ENCODE measurements at regions not wholly inside any gene's neighbourhood (a gene's known extent, or its start where the extent isn't known, plus 50 kb on each side); places are given as distances from the start of the nearest gene placed in this dataset.
"Not testable (repeated sequence)": the region's sequence is repeated elsewhere in the genome, so short reads cannot be mapped to it uniquely, and the experiment has no call there.

DNA sequence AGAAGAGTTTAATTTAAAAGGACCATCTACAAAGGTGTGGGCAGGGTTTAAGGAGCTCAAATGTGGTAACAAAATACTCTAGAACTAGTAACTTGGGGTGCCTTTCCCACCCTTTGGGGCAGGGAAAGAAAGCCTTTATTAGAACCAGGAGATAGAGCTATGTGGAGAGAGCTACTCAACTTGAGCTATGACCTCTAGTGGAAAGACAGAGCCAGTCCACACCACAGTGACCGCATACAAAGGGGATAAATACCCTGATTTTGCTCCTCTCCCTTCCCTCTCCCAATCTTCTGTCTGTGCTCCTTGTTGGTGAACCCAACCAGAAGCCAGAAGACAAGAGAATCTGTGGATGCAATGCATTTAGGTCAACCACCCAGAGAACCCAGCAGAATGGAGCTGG, 54.4 kb upstream of the JAK1 start:
- no peak for TF ChIP-seq POLR2AphosphoS5 (IDR thresholded peaks at IDR 0.05; ENCODE audit: low read depth, low read length)
- no peak for TF ChIP-seq TAF1 (IDR thresholded peaks at IDR 0.05; ENCODE audit: borderline replicate concordance, low read depth, low read length)
- TF ChIP-seq POLR2A (IDR thresholded peaks at IDR 0.05; ENCODE audit: low read depth, low read length) = no peak
- DNase-seq (ENCODE audit: insufficient read length) (no peak), FAIRE-seq (no peak)

GRCh38 chr1:65021795-65022194, 55.4 kb upstream of the JAK1 start:
- TF ChIP-seq POLR2A (IDR thresholded peaks at IDR 0.05; ENCODE audit: low read depth, low read length) = no peak
- no peak for TF ChIP-seq TAF1 (IDR thresholded peaks at IDR 0.05; ENCODE audit: borderline replicate concordance, low read depth, low read length)
- TF ChIP-seq POLR2AphosphoS5 (IDR thresholded peaks at IDR 0.05; ENCODE audit: low read depth, low read length) = no peak
- no peak for FAIRE-seq
- no peak for DNase-seq (ENCODE audit: insufficient read length)

GRCh38 chr1:65022216-65022615, 55.9 kb upstream of the JAK1 start:
- no peak for DNase-seq (ENCODE audit: insufficient read length)
- FAIRE-seq = no peak
- TF ChIP-seq POLR2AphosphoS5 (IDR thresholded peaks at IDR 0.05; ENCODE audit: low read depth, low read length) (no peak), POLR2A (IDR thresholded peaks at IDR 0.05; ENCODE audit: low read depth, low read length) (no peak), TAF1 (IDR thresholded peaks at IDR 0.05; ENCODE audit: borderline replicate concordance, low read depth, low read length) (no peak)

DNA sequence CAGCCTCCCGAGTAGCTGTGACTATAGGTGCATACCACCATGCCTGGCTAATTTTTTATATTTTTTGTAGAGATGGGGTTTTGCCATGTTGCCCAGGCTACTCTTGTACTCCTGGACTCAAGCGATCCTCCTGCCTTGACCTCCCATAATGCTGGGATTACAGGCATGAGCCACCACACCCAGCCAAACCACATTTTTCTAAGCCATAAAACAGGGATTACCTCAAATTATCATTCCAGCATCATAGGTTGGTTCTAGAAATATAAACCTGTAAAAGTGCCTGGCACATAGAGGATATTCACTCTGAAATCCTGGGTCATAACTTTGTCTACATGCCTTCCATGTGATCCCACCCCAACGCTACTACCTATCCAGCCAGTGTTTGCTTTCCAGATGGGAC, 59.4 kb upstream of the JAK1 start:
- DNase-seq (ENCODE audit: insufficient read length) = no peak
- TF ChIP-seq TAF1 (IDR thresholded peaks at IDR 0.05; ENCODE audit: borderline replicate concordance, low read depth, low read length) (no peak), POLR2A (IDR thresholded peaks at IDR 0.05; ENCODE audit: low read depth, low read length) (no peak), POLR2AphosphoS5 (IDR thresholded peaks at IDR 0.05; ENCODE audit: low read depth, low read length) (no peak)
- no peak for FAIRE-seq

- FAIRE-seq (no peak), DNase-seq (ENCODE audit: insufficient read length) (no peak)
- no peak for TF ChIP-seq TAF1 (IDR thresholded peaks at IDR 0.05; ENCODE audit: borderline replicate concordance, low read depth, low read length)
- no peak for TF ChIP-seq POLR2AphosphoS5 (IDR thresholded peaks at IDR 0.05; ENCODE audit: low read depth, low read length)
- TF ChIP-seq POLR2A (IDR thresholded peaks at IDR 0.05; ENCODE audit: low read depth, low read length) = no peak
Observed at GRCh38 chr1:65026235-65026634, 59.9 kb upstream of the JAK1 start.

GRCh38 chr1:65027666-65028358, 61.5 kb upstream of the JAK1 start:
- no peak for FAIRE-seq
- TF ChIP-seq POLR2A (IDR thresholded peaks at IDR 0.05; ENCODE audit: low read depth, low read length) (no peak), TAF1 (IDR thresholded peaks at IDR 0.05; ENCODE audit: borderline replicate concordance, low read depth, low read length) (no peak), POLR2AphosphoS5 (IDR thresholded peaks at IDR 0.05; ENCODE audit: low read depth, low read length) (no peak)
- no peak for DNase-seq (ENCODE audit: insufficient read length)

DNA sequence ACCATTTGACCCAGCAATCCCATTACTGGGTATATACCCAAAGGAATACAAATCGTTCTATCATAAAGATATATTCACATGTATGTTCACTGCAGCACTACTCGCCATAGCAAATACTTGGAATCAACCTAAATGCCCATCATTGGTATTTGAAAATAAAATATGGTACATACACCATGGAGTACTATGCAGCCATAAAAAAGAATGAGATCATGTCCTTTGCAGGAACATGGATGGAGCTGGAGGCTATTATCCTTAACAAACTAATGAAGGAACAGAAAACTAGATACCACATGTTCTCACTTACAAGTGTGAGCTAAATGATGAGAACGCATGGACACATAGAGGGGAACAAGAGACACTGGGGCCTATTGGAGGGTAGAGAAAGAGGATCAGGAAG, 63.1 kb upstream of the JAK1 start:
- not testable (repeated sequence) for DNase-seq (ENCODE audit: insufficient read length); FAIRE-seq

DNA sequence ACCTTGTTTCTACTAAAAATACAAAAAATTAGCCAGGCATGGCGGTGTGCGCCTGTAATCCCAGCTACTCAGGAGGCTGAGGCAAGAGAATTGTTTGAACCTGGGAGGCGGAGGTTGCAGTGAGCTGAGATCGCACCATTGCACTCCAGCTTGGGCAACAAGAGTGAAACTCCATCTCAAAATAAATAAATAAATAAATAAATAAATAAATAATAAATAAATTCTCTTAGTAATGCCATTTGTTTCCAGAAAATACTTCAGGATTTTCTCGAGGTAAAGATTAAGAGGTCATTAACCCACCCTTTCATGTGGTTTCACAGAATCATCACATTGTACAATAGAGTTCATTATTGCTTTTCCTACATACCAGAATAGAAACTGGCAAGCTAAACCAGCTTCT, 68.5 kb upstream of the JAK1 start:
- not testable (repeated sequence) for FAIRE-seq; DNase-seq (ENCODE audit: insufficient read length)

GRCh38 chr1:65036570-65037051, 70.3 kb upstream of the JAK1 start:
- TF ChIP-seq POLR2AphosphoS5 (IDR thresholded peaks at IDR 0.05; ENCODE audit: low read depth, low read length) (no peak), TAF1 (IDR thresholded peaks at IDR 0.05; ENCODE audit: borderline replicate concordance, low read depth, low read length) (no peak), POLR2A (IDR thresholded peaks at IDR 0.05; ENCODE audit: low read depth, low read length) (no peak)
- FAIRE-seq (no peak), DNase-seq (ENCODE audit: insufficient read length) (no peak)

- TF ChIP-seq TAF1 (IDR thresholded peaks at IDR 0.05; ENCODE audit: borderline replicate concordance, low read depth, low read length) (no peak), POLR2AphosphoS5 (IDR thresholded peaks at IDR 0.05; ENCODE audit: low read depth, low read length) (no peak), POLR2A (IDR thresholded peaks at IDR 0.05; ENCODE audit: low read depth, low read length) (no peak)
- FAIRE-seq (no peak), DNase-seq (ENCODE audit: insufficient read length) (no peak)
Observed at GRCh38 chr1:65039066-65039465, 72.7 kb upstream of the JAK1 start.

DNA sequence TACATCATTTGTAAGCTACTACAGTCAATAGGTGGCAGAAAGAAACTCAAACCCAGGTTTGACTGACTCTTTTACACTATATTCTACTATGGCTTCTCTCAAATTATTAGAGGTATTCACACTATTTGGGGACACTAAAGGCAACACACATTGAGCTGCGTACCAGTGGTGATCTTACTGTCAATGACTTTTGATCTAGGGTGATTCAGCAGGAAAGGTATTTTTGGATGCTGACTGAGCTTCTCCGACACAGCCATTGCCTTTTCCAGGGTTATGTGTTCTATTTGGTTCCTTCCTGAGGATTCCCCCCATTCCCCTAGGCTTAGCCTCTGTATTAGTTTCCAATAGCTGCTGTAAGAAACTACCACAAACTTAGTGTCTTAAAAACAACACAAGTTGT, 73.2 kb upstream of the JAK1 start:
- DNase-seq (ENCODE audit: insufficient read length) = no peak
- no peak for TF ChIP-seq POLR2AphosphoS5 (IDR thresholded peaks at IDR 0.05; ENCODE audit: low read depth, low read length)
- FAIRE-seq = no peak

DNA sequence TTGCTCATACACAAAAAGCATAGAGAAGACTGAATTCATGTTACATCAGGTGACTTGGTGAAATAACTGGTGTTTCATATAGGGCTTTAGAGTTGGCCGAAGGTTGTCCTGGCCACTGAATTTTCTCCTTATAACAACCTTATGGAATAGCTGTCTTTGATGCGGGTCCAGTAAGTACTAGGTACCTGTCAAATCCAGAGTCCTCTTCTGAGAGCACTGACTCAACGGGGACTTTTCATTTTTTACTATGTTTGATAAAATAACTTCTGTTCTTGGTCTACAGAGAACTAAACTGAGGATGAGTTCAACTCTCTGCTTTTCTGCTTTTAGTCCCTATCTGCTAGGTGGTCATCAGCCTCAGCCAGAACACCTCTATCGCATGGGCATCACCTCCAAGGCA, 76.1 kb upstream of the JAK1 start:
- TF ChIP-seq POLR2A (IDR thresholded peaks at IDR 0.05; ENCODE audit: low read depth, low read length) (no peak), POLR2AphosphoS5 (IDR thresholded peaks at IDR 0.05; ENCODE audit: low read depth, low read length) (no peak), TAF1 (IDR thresholded peaks at IDR 0.05; ENCODE audit: borderline replicate concordance, low read depth, low read length) (no peak)
- FAIRE-seq = no peak
- DNase-seq (ENCODE audit: insufficient read length) = no peak

- TF ChIP-seq TAF1 (IDR thresholded peaks at IDR 0.05; ENCODE audit: borderline replicate concordance, low read depth, low read length) (no peak), POLR2A (IDR thresholded peaks at IDR 0.05; ENCODE audit: low read depth, low read length) (no peak), POLR2AphosphoS5 (IDR thresholded peaks at IDR 0.05; ENCODE audit: low read depth, low read length) (no peak)
- FAIRE-seq (no peak), DNase-seq (ENCODE audit: insufficient read length) (no peak)
Observed at GRCh38 chr1:65044411-65044810, 78.1 kb upstream of the JAK1 start.
